Muscle of back (tissue), 3 donors: ENCODE measurements at regions not wholly inside any gene's neighbourhood (a gene's known extent, or its start where the extent isn't known, plus 50 kb on each side); places are given as distances from the start of the nearest gene placed in this dataset.
A peak's percentile ranks its signal among the peaks of the same experiment; 100 is the strongest.
"Not testable (repeated sequence)": the region's sequence is repeated elsewhere in the genome, so short reads cannot be mapped to it uniquely, and the experiment has no call there.

Experiments used
- DNase-seq, 3 donors: peaks; one replicate each; pipeline versions ENCODE4 v3.0.0 to v3.0.0-alpha.2; 2013

DNA sequence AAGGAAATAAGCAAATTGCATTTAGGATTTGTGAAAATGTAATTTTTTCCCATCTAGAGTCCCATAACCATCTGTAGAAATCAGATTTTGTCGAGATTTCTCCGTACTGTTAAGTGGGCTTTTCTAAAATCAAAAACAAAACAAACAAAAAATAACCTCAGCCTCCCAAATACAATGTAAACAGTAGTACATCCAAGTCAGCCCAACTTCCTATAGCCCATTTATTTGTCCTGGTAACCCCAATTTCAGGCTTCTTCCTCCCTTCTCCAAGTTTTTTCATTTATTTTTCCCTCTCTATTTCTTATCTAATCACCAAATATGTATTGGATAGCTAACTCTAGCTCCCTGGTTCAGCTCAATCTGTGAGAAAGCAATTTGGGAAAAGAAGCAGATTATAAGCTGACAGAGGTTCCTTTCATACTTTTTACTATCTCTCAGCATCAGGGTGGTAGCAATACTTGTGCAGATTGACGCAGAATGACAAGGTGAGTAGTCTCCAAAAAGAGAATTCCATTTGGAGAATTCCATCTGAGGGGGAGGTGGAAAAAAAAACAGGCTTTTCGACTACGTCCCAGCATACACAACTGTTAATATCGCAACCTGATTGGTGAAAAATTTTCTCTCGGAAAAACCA lies 132.6 kb upstream of the BTN3A2 start:
- DNase-seq, result peak in 1 of 3 donors; percentile 73

DNA sequence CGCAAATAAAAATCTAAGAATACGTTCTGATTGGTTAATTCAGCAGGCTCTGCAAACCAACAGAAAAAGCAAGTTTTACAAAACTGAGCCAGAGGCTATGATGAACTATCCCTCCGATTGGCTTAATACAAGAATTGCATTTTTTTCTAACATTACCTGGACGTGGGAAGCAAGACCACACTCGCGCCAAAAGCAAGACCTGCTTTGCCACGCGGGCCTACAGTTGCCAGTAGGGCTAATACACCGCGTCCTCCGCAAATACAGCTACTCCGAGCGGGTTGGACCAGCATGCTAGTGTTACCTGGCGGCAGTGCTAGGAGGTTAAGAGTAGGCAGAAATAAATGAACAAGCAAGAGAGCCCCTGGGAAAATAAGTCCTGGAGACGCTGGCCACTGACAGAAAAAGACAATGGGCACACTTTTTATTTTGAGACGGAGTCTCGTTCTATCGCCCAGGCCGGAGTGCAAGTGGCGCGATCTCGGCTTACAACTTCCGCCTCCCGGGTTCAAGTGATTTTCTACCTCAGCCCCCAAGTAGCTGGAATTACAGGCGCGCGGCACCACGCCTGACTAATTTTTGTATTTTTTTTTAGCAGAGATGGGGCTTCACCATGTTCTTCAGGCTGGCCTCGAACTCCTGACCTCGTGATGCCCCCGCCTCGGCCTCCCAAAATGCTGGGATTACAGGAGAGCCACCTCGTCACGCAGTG lies 131.9 kb upstream of the BTN3A2 start:
- DNase-seq, result peak in 2 of 3 donors; percentile 71 to 89

DNA sequence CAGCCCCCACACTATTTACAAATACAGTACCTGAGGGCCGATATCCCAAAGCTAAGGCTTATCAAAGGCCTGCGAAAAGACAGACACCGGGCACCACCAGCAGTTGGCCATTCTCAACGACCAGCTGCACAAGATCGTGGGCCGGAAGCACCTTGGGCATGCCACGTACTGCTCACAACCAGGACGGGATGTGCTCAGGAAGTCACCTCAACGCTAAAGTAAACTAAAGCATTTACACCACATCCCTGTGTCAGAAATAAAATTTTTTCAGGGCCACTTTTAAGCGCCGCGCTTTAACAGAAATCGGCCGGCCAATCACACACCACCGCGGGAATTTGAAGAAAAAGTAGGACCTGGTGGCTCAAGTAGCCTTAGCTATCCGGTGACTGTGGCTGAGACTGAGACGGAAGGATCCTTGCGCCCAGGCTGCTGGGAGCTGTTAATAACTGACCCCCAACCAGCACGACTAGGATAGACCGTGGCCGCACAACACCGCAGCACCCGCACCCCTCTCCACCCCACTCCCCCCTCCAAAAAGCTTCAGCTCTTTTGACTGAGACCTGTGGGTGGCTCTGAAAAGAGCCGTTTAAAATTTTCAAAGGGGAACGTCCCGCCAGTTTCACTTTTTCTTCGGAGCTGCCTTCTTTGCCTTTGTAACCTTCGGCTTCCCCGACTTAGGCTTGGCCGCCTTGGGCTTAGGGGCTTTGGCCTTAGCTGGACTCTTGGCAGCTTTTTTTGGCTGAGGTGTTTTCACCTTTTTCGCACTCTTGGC lies 131.2 kb upstream of the BTN3A2 start:
- peak; percentile 72 to 92 (median 76) for DNase-seq

DNA sequence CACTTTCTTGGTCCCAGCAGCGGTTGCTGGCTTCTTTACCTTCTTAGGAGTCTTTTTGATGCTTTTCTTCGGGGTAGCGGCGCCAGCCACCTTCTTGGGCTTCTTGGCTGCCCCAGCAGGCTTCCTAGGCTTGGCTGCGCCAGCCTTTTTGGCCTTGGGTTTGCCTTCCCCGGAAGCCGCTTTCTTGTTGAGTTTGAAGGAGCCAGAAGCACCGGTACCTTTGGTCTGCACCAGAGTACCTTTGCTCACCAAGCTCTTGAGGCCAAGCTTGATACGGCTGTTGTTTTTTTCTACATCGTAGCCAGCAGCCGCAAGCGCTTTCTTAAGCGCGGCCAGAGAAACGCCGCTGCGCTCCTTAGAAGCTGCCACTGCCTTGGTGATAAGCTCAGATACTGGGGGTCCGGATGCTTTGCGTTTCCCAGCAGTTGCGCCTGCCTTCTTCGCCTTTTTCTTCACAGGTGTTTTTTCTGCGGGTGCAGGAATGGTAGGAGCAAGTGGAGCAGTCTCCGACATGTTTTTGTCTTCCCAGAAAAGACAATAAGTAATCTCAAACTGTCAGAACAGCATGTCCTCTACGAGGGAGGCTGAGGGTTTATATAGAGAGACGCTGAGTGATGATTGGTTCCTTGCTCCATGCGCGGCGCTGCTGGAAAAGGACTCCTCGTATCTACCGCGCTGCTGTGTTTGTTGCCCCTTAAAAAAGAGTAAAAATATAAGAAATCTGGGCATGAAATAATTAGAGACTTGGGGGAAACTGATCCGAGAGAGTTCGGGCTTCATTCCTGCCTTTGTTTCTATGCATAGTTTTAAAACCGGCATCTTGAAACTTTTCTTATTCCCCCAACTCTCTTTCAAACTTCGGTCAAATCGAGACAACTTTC lies 130.3 kb upstream of the BTN3A2 start:
- DNase-seq, result peak; percentile 93 to 97 (median 96)

DNA sequence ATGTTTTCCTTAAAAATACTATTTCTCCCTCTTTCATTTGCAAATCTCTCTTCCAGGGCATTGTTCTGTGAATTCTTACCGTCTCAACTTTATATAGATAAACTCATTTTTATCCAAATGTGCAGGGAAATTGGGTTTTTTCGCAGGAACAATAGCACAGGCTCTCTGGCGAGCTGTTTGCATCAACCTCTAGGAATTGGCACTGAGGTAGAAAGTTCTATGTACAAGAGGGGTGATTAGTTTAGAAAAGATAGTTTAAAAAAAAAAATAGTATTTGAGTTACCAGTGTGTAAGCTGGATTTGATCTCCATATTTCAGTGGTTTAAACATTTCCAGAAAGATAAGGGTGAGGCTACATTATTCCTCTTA lies 129.7 kb upstream of the BTN3A2 start:
- DNase-seq, result peak in 1 of 3 donors; percentile 48

DNA sequence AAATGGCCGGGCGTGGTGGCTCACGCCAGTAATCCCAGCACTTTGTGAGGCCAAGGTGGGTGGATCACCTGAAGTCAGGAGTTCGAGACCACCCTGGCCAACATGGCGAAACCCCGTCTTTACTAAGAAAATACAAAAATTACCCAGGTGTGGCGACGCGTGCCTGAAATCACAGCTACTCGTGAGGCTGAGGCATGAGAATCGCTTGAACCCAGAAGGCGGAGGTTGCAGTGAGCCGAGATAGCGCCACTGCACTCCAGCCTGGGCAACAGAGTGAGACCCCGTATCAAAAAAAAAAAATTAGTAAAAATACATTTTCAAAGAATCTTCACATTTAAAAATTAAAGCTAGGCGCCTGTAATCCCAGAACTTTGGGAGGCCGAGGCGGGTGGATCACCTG lies 125.6 kb upstream of the BTN3A2 start:
- not testable (repeated sequence) for DNase-seq

DNA sequence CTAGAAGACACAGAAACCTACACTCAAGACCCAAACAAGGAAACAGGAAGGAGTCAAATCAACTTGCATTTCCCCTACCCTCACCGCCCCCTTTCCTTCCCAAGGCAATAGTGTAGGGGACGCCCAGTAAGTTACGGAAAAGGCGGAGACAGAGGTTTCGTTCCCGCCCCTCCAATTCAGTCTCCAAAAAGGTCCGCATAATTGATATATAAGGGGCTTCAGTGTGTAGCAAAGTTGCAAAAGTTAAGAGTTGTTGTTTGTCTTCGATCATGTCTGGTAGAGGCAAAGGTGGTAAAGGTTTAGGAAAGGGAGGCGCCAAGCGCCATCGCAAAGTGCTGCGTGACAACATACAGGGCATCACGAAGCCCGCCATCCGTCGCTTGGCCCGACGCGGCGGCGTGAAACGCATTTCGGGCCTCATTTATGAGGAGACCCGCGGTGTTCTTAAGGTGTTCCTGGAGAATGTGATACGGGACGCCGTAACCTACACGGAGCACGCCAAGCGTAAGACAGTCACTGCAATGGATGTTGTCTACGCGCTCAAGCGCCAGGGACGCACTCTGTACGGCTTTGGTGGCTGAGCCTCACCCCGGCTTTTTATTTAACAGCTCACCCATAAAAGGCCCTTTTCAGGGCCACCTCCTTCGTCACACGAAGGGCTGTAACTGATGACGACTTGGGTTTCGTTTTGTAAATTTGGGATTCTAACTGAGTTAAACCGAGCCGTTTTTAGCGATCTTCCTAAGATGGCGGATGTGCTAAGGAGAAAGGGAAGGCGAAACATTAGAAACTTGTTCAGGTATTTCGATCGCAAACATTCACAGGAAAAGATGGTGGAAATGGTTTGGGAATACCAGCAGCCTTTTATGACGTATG lies 124.6 kb upstream of the BTN3A2 start:
- DNase-seq, result peak; percentile 94 to 98 (median 97)

DNA sequence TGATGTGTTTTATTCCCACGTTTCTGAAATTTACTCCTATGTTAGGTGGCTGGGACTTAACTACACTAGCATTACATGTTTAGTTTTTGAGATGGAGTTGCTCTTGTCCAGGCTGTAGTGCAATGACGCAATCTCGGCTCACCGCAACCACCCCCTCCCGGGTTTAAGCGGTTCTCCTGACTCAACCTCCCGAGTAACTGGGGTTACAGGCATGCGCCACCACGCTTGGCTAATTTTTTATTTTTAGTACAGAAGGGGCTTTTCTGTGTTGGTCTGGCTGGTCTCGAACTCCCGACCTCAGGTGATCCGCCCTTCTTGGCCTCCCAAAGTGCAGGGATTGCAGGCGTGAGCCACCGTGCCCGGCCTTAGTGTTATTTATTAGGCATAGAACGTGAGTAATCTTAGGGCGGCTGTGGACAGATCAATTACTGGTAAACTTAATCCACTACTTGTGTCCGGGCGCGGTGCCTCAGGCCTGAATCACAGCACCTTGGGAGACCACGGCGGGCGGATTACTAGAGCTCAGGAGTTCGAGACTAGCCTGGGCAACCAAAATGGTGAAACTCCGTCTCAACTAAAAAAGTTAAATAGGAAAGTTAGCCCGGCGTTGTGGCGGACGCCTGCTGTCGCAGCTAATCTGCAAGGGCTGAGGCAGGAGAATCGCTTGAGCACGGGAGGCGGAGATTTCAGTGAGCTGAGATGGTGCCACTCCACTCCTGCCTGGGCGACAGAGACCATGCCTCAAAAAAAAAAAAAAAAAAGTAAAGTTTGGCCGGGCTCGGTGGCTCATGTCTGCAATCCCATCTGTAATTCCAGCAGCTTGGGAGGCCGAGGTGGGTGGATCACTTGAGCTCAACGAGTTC lies 123.7 kb upstream of the BTN3A2 start:
- peak in 2 of 3 donors; percentile 38 to 59 for DNase-seq

DNA sequence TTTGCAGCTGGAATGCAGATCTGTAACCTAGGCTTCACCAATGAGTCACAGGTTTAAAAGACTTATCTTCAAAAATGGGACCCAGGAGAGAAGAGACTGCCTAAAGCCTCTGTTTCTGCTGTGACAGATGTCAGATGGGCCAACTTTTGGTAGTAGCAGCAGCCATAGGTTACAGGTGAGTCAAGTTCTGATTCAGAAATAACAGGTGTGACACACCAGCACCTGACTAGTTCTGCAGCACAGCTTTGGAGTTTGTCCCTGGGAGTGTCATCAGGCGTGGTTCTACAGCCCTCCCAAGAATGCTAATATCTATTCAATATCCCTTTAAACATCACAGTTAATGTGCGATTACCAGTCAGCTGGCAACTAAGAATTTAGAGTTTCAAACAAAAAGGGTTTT lies 121.9 kb upstream of the BTN3A2 start:
- no peak for DNase-seq

DNA sequence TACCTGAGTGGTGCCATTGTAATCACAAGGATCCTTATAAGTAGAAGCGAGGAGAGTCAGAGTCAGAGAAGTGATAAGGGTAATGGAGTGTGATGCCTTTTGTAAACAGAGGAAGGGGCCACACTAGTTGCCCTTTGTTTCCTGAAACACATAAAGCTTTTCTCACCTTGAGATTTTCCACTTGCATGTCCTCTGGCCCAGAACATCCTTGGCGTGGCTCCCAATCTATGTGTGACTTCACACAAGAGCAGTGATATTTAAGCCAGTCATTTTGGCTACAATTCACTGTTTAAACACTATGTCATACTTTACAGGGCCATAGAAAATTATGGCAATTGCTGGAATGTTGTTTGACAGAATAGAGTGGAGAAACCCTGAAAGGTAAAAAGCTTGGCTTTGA lies 121.2 kb upstream of the BTN3A2 start:
- DNase-seq, result no peak

DNA sequence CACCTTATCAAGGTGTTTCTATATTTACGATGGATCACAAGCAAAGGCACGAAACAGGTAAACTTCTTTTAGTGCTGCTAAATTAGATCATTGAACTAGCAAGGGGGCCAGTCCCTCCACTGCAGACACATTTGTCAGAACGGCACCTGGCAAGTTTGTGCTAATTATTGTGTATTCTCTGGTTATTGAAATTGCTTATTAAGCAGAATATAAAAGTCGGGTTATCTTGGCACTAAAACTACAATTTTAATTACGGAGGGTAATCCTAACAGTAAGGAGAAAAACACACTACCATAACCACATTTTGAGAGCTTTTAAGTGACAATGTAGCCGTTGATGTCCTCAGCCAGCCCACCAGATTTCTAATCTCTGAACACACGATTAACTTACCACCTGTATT lies 118.9 kb upstream of the BTN3A2 start:
- no peak for DNase-seq

DNA sequence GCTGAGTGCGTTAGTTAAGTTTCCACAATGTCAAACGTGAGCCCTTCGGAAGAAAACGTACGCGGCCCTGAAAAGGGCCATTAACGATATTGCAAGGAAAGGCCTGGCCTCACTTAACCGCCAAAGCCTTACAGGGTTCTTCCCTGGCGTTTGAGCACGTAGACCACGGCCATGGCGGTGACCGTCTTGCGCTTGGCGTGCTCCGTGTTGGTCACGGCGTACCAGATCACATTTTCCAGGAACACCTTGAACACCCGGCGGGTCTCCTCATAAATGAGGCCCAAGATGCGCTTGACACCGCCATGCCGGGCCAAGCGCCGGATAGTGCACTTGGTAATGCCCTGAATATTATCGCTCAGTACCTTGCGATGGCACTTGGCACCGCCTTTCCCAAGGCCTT lies 118.4 kb upstream of the BTN3A2 start:
- DNase-seq, result no peak

DNA sequence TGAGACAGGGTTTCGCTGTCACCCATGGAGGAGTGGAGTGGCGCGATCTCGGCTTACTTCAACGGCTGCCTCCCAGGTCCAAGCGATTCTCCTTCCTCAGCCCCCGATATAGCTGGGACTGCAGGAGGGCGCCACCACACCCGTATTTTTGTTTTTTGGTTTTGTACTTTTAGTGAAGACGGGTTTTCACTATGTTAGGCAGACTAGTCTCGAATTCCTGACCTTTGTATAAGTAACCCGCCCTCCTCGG lies 115.4 kb upstream of the BTN3A2 start:
- DNase-seq, result peak in 1 of 3 donors; percentile 72

DNA sequence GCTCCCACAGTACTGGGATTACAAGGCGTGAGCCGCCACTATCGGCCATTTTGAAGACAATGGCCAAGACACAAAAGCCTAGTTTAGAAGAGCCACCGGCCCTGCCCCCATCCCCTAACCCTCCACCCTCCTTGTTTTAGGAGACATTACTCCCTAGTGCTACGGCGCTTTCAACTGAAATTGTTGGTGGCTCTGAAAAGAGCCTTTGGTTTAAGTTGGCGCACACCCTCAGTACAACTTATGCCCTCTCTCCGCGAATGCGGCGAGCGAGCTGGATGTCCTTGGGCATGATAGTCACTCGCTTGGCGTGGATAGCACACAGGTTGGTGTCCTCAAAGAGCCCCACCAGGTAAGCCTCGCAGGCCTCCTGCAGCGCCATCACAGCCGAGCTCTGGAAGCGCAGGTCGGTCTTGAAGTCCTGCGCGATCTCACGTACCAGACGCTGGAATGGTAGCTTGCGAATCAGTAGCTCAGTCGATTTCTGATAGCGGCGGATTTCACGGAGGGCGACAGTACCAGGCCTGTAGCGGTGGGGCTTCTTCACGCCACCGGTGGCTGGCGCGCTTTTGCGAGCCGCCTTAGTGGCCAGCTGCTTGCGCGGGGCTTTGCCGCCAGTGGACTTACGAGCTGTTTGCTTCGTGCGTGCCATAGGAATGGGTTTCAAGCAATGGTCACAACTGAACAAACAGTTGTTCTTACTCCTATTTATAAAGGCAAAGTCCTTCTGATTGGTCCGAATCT lies 114.9 kb upstream of the BTN3A2 start:
- DNase-seq, result peak; percentile 79 to 92 (median 85)

DNA sequence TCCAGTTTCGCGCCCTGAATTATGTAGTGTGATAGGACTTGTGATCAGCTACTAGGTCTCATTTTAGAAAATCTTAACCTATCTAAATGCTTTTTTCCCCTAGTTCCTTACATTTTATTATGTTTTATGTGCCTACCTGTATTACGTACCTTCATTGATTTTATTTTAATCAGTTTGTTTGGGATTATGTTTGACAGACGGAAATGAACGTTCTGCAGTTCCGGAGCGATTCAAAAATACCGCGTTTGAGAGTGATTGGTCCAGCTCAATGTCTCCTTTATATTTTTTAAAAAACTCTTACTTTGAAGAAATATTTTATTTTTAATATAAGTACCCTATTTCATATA lies 114.3 kb upstream of the BTN3A2 start:
- peak in 2 of 3 donors; percentile 66 to 78 for DNase-seq

DNA sequence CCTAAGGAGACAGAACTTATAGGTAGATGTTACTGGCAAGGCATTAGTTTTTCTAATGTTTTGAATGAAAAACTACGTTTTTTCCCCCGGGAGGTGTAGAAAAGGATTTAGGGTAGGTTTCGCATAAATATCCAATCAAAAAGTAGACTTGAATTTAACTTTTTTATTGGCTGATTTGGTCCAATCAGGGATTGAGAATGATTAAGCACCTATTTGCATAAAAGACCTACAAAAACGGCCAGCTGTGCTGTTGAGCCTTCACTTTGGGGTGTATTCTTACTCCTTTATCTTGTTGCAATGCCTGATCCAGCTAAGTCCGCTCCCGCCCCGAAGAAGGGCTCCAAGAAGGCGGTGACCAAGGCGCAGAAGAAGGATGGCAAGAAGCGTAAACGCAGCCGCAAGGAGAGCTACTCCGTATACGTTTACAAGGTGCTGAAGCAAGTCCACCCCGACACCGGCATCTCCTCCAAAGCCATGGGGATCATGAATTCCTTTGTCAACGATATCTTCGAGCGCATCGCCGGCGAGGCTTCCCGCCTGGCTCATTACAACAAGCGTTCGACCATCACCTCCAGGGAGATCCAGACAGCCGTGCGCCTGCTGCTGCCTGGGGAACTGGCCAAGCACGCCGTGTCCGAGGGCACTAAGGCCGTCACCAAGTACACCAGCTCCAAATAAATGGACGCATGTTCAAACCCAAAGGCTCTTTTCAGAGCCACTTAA lies 113.5 kb upstream of the BTN3A2 start:
- DNase-seq, result peak; percentile 87 to 95 (median 93)

DNA sequence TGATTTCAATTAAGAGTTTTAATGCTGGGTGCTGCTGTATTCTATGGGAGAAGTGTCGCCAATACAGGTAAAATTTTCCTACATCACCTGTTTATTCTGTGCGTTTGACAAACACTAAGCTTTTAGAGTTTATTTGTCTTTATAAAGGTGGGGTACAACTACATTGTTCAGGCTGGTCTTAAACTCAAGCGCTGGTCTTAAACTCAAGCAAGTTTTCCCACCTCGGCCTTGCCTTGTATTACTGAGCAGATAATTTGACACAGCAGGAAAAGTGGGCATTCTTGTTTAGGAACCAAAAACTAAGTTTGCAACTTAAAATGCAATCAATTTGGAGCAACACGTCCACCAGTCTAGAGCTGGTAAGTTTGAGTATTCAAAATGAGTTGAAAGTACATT lies 112.9 kb upstream of the BTN3A2 start:
- no peak for DNase-seq

DNA sequence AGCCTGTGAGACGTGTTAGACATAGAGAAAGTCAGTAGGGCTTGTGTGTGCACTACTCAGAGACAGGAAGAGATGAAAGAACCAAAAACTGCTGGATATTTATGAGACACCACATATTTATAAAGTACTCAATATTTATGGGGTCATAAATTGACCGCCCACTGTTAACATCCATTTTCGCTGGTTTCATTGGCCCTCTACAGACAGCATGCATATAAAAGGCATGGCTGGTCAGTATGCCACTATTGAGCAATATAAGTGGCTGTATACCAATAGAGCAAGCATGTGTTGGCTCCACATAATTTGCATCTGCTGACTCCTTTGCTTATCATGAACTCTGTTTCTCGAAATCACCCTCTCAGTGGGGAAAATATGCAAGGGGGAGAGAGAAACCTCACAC lies 110.3 kb upstream of the BTN3A2 start:
- no peak for DNase-seq

DNA sequence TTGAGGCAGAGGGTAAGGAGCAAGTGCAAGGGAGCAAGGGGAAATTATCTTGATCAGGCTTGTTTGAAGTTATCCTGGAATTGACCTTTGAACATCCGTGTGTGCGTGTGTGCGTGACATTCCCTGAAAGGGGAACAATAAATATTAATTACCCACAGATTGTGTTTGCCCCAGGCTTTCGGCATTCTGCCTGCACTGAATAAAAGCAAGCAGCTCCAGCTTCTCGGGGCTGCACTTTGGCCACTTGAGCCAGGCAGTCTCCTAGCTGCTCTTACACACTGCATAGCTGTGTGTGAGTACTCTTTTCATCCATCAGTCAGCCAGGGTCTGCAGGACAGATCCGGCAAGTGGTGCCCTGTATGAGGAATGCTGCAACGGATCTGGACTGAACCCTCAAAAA lies 107.7 kb upstream of the BTN3A2 start:
- no peak for DNase-seq
